Fibroblast of skin of right quadriceps (primary cell): ENCODE measurements at regions not wholly inside any gene's neighbourhood (a gene's known extent, or its start where the extent isn't known, plus 50 kb on each side); places are given as distances from the start of the nearest gene placed in this dataset.
"Not testable (repeated sequence)": the region's sequence is repeated elsewhere in the genome, so short reads cannot be mapped to it uniquely, and the experiment has no call there.

ENCODE experiments used
- DNase-seq: peaks from one replicate; pipeline ENCODE4 v3.0.0-alpha.2; 2013

- no peak for DNase-seq
These were observed 423.8 kb upstream of the EPHA5 start for GRCh38 chr4:66094070-66094469.

- peak; percentile 15 for DNase-seq
These were observed 421.5 kb upstream of the EPHA5 start for GRCh38 chr4:66091786-66092185.

- DNase-seq, result no peak
These were observed 403.7 kb upstream of the EPHA5 start for GRCh38 chr4:66073961-66074360.

- DNase-seq, result no peak
These were observed 401.6 kb upstream of the EPHA5 start for GRCh38 chr4:66071911-66072310.

- DNase-seq, result no peak
These were observed 392.6 kb upstream of the EPHA5 start for GRCh38 chr4:66062921-66063320.

- DNase-seq, result peak; percentile 39
These were observed 391.8 kb upstream of the EPHA5 start for GRCh38 chr4:66062044-66062443.

DNA sequence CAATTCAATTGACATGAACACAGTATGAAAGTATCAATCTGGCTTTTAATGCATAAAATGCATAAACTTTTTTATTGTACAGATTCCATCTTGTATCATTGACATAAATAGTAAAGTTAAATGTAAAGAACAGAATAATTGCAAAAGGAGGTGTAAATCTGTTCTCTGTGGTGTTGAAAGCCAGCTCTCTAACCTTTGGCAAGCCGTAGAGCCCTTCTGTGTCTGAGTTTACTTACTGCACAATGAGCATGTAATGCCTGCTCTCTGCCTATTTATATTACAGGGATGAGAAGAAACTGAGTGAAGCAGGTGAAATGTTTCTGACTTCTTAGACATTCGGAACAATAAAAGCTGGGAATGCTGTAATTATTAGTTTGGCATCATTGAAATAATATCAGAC lies 389.3 kb upstream of the EPHA5 start:
- no peak for DNase-seq

DNA sequence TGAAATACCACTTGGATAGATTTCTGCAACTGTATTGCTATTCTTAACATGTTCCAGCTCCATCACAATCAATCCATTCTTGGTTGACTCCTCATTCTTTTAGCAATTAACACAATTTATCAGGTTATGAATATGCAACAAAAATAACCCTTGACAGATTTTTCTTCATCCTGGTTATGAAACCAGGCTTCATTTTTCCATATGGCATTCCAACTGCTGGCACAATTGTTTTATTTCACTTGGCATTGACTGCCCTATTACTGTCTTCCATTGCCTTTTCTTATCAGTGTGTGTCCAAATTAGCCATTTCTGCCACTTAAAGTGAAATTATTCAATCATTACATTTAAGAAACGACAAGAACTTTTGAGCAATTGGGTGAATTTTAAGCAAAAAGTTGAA lies 388.8 kb upstream of the EPHA5 start:
- no peak for DNase-seq

DNA sequence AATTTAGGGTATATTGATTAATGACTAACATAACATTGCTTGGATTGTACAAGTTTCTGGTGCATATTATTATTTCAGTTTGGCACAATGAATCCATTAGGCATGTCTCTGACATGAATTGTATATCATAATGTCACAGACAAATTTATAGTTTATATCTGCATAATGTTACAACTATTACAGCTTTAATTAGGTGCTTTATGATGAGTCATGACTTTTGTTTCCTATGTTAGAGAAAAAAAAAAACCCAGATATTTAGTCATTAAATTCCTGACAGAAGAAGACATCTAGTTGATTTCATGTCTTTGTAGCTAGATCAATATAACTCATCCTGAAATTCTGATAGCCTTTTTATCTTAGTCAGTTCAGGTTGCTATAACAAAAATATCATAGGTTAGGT lies 385.7 kb upstream of the EPHA5 start:
- DNase-seq, result no peak

DNA sequence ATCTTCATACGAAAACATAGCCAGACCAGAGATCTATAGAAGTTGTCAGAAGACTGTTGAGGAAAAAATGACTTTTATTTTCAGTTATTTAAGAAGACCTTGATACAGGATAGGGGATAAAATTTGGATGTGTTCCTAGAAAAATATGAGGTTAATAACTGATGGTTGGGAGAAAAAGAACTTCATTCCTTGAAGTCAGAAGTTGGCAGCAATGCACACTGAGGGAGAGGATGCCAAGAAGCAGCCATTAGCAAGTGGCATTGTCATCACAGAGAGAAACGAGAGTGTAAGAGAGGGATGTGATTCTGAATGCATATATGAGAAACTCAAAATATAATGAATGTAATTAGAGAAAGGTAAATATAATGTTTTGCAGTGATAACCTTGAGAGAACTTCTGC lies 382.1 kb upstream of the EPHA5 start:
- DNase-seq, result peak; percentile 7

GRCh38 chr4:66048861-66049260 lies 378.6 kb upstream of the EPHA5 start:
- DNase-seq, result peak; percentile 32

GRCh38 chr4:66045913-66046312 lies 375.6 kb upstream of the EPHA5 start:
- DNase-seq, result no peak

- no peak for DNase-seq
These were observed 365.4 kb upstream of the EPHA5 start for GRCh38 chr4:66035701-66036100.

- DNase-seq, result no peak
These were observed 364.4 kb upstream of the EPHA5 start for GRCh38 chr4:66034671-66035070.

DNA sequence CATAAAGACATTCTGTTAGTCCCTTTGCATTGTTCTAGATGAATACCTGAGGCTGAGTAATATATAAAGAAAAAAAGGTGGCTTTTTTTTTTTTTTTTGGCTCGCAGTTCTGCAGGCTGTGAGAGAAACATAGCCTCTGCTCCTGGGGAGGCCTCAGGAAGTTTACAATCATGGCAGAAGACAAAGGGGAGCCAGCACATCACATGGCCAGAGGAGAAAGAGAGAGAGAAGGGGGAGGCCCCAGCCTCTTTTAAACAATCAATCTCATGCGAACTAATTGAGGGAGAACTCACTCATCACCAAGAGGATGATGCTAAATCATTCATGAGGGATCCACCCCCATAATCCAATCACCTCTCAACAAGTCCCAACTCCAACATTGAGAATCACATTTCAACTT lies 364.0 kb upstream of the EPHA5 start:
- no peak for DNase-seq

DNA sequence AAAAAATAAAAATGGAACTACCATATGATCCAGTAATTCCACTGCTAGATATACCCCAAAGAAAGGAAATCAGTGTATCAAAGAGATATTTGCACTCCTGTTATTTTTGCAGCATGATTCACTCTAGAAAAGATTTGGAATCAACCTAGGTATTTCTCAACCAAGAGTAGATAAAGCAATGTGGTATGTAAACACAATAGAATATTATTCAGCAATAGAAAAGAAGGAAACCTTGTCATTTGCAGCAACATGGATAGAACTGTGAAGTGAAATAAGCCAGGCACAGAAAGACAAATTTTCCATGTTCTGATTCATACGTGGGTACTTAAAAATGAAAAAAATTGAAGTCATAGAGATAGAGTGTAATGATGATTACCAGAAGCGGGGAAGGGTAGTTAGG lies 362.3 kb upstream of the EPHA5 start:
- DNase-seq, result no peak

DNA sequence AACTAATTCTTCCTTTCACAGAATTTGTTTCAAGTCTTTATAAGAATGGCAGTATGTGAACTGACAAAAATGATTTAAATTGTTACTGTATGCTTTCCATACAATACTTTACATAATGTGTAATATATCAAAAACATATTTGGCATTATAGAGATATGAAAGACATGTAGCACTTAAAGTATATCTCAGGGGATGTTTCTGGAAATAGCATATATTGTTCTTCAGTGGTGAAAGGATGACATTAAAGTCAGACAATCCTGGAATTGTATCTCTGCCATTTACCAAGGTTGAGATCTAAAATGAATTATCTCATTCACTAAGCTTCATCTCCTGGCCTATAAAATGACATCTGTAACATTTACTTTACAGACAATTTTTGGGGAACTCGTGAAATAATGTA lies 358.4 kb upstream of the EPHA5 start:
- no peak for DNase-seq

- DNase-seq, result no peak
These were observed 352.8 kb upstream of the EPHA5 start for GRCh38 chr4:66023061-66023460.

GRCh38 chr4:66017671-66018070 lies 347.4 kb upstream of the EPHA5 start:
- DNase-seq, result no peak

GRCh38 chr4:66016240-66016639 lies 346.0 kb upstream of the EPHA5 start:
- no peak for DNase-seq

- DNase-seq, result no peak
These were observed 344.0 kb upstream of the EPHA5 start for GRCh38 chr4:66014146-66014765.

- peak; percentile 48 for DNase-seq
These were observed 330.3 kb upstream of the EPHA5 start for GRCh38 chr4:66000510-66001117.

- DNase-seq, result no peak
These were observed 329.2 kb upstream of the EPHA5 start for GRCh38 chr4:65999518-65999871.

DNA sequence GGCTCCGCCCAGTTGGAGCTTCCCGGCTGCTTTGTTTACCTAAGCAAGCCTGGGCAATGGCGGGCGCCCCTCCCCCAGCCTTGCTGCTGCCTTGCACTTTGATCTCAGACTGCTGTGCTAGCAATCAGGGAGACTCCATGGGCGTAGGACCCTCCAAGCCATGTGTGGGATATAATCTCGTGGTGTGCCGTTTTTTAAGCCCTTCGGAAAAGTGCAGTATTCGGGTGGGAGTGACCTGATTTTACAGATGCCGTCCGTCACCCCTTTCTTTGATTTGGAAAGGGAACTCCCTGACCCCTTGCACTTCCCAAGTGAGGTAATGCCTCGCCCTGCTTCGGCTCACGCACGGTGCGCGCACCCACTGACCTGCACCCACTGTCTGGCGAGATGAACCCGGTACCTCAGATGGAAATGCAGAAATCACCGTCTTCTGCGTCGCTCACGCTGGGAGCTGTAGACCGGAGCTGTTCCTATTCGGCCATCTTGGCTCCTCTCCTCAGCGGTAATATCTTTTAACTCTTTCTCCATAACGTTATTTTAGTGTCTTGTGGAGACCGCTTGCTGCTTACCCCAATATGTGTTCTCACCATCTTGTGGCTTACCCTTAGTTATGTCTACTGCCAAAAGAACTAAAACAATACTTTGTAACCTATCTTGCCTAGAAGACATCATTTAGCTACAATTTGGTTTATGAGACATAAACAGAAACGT lies 328.7 kb upstream of the EPHA5 start:
- not testable (repeated sequence) for DNase-seq

GRCh38 chr4:65983061-65983460 lies 312.8 kb upstream of the EPHA5 start:
- peak; percentile 13 for DNase-seq
